NCI-H2196 treated with DMSO at 0.1 percent for 48 hours (cell line): ENCODE measurements at regions not wholly inside any gene's neighbourhood (a gene's known extent, or its start where the extent isn't known, plus 50 kb on each side); places are given as distances from the start of the nearest gene placed in this dataset.

Experiments used
- DNase-seq: peaks from one replicate; lab custom pipeline; 2025; ENCODE audit not compliant: unreplicated experiment; lab: John Stamatoyannopoulos, UW

- no peak for DNase-seq
Measured at GRCh38 chr15:77769700-77770099, 137.0 kb upstream of the LINGO1 start.

GRCh38 chr15:77768521-77769078 lies 135.9 kb upstream of the LINGO1 start:
- DNase-seq: no peak

GRCh38 chr15:77768107-77768506 lies 135.4 kb upstream of the LINGO1 start:
- no peak for DNase-seq

GRCh38 chr15:77764095-77764494 lies 131.4 kb upstream of the LINGO1 start:
- DNase-seq: no peak

- no peak for DNase-seq
Measured at GRCh38 chr15:77762747-77763355, 130.1 kb upstream of the LINGO1 start.

GRCh38 chr15:77759896-77760592 lies 127.3 kb upstream of the LINGO1 start:
- no peak for DNase-seq

GRCh38 chr15:77753939-77754338 lies 121.2 kb upstream of the LINGO1 start:
- DNase-seq: no peak

- no peak for DNase-seq
Measured at GRCh38 chr15:77753281-77753873, 120.7 kb upstream of the LINGO1 start.

GRCh38 chr15:77749998-77750540 lies 117.4 kb upstream of the LINGO1 start:
- no peak for DNase-seq

GRCh38 chr15:77749236-77749997 lies 116.7 kb upstream of the LINGO1 start:
- DNase-seq: no peak

GRCh38 chr15:77748078-77749064 lies 115.7 kb upstream of the LINGO1 start:
- no peak for DNase-seq

GRCh38 chr15:77747175-77748077 lies 114.7 kb upstream of the LINGO1 start:
- DNase-seq: no peak

GRCh38 chr15:77746254-77747174 lies 113.8 kb upstream of the LINGO1 start:
- DNase-seq: no peak

- no peak for DNase-seq
Measured at GRCh38 chr15:77744398-77744797, 111.7 kb upstream of the LINGO1 start.

- no peak for DNase-seq
Measured at GRCh38 chr15:77742570-77742969, 109.9 kb upstream of the LINGO1 start.

GRCh38 chr15:77742127-77742526 lies 109.4 kb upstream of the LINGO1 start:
- DNase-seq: no peak

- no peak for DNase-seq
Measured at GRCh38 chr15:77741106-77741505, 108.4 kb upstream of the LINGO1 start.
